Nephron progenitor cell (in vitro differentiated cells): ENCODE measurements at regions not wholly inside any gene's neighbourhood (a gene's known extent, or its start where the extent isn't known, plus 50 kb on each side); places are given as distances from the start of the nearest gene placed in this dataset.

Experiments
- DNase-seq: peaks from one replicate; pipeline ENCODE4 v3.0.0; 2021
- H3K27ac Mint-ChIP-seq: 2 replicates; pipeline ENCODE4 v1.8.0; 2021; ENCODE audit warnings: mild to moderate bottlenecking, moderate library complexity, mixed read lengths
- H3K27me3 Mint-ChIP-seq: 2 replicates; pipeline ENCODE4 v1.8.0; 2021; ENCODE audit warnings: mild to moderate bottlenecking, low read depth, mixed read lengths; ENCODE audit not compliant: poor library complexity
- H3K36me3 Mint-ChIP-seq: 2 replicates; pipeline ENCODE4 v1.8.0; 2021; ENCODE audit warnings: low read depth, mixed read lengths
- H3K4me1 Mint-ChIP-seq: 2 replicates; pipeline ENCODE4 v1.8.0; 2021; ENCODE audit warnings: mixed read lengths
- H3K4me3 Mint-ChIP-seq: 2 replicates; pipeline ENCODE4 v1.8.0; 2021; ENCODE audit warnings: mild to moderate bottlenecking, moderate library complexity, mixed read lengths
- H3K9me3 Mint-ChIP-seq: 2 replicates; pipeline ENCODE4 v1.8.0; 2021; ENCODE audit warnings: mild to moderate bottlenecking, moderate library complexity, mixed read lengths
- CTCF ChIP-seq: fragments of 200-600 bp; sonication (generic); IDR thresholded peaks from 2 replicates; pipeline ENCODE4 v1.5.0; 2021; ENCODE audit warnings: antibody characterized with exemption

GRCh38 chr6:148069256-148069655 is 273.4 kb upstream of the SASH1 start:
- H3K9me3 Mint-ChIP-seq: peaks cover 17% of the 10 kb centered on the region
- H3K27me3 Mint-ChIP-seq: peaks cover 8% of the 10 kb centered on the region
- no peak overlapping the region for H3K27ac Mint-ChIP-seq
- DNase-seq: no peak
- peaks cover 3% of the 10 kb centered on the region for H3K4me1 Mint-ChIP-seq
- H3K36me3 Mint-ChIP-seq: no peaks in the 10 kb centered on the region
- TF ChIP-seq CTCF: no peak
- H3K4me3 Mint-ChIP-seq: no peak overlapping the region

GRCh38 chr6:148074291-148074690 is 268.3 kb upstream of the SASH1 start:
- peaks cover 4% of the 10 kb centered on the region for H3K4me1 Mint-ChIP-seq
- H3K27me3 Mint-ChIP-seq: peaks cover 11% of the 10 kb centered on the region
- no peak for TF ChIP-seq CTCF
- no peak for DNase-seq
- H3K27ac Mint-ChIP-seq: peak overlapping the region; percentile 87
- peaks cover 17% of the 10 kb centered on the region for H3K9me3 Mint-ChIP-seq
- no peak overlapping the region for H3K4me3 Mint-ChIP-seq
- H3K36me3 Mint-ChIP-seq: no peaks in the 10 kb centered on the region

- no peak for TF ChIP-seq CTCF
- Mint-ChIP-seq H3K4me1 (peaks cover 4% of the 10 kb centered on the region), H3K36me3 (no peaks in the 10 kb centered on the region), H3K27ac (no peak overlapping the region), H3K4me3 (no peak overlapping the region), H3K27me3 (peaks cover 12% of the 10 kb centered on the region), H3K9me3 (peaks cover 17% of the 10 kb centered on the region)
- no peak for DNase-seq
Measured at GRCh38 chr6:148074738-148075137, 267.9 kb upstream of the SASH1 start.

- Mint-ChIP-seq H3K9me3 (peaks cover 17% of the 10 kb centered on the region), H3K4me3 (no peak overlapping the region), H3K36me3 (no peaks in the 10 kb centered on the region), H3K27ac (no peak overlapping the region), H3K27me3 (peaks cover 12% of the 10 kb centered on the region), H3K4me1 (peaks cover 4% of the 10 kb centered on the region)
- no peak for DNase-seq
- TF ChIP-seq CTCF: no peak
Measured at GRCh38 chr6:148075352-148075751, 267.3 kb upstream of the SASH1 start.

GRCh38 chr6:148076051-148076450 is 266.6 kb upstream of the SASH1 start:
- Mint-ChIP-seq H3K9me3 (peaks cover 17% of the 10 kb centered on the region), H3K27ac (no peak overlapping the region), H3K4me1 (peaks cover 4% of the 10 kb centered on the region), H3K27me3 (peaks cover 12% of the 10 kb centered on the region), H3K36me3 (no peaks in the 10 kb centered on the region), H3K4me3 (no peak overlapping the region)
- TF ChIP-seq CTCF: no peak
- no peak for DNase-seq

- H3K4me1 Mint-ChIP-seq: peaks cover 7% of the 10 kb centered on the region
- H3K27ac Mint-ChIP-seq: no peak overlapping the region
- DNase-seq: no peak
- no peak for TF ChIP-seq CTCF
- no peaks in the 10 kb centered on the region for H3K9me3 Mint-ChIP-seq
- peaks cover 12% of the 10 kb centered on the region for H3K27me3 Mint-ChIP-seq
- no peaks in the 10 kb centered on the region for H3K36me3 Mint-ChIP-seq
- H3K4me3 Mint-ChIP-seq: no peak overlapping the region
Measured at GRCh38 chr6:148080315-148080714, 262.3 kb upstream of the SASH1 start.
